ENCODE measurements at regions not wholly inside any gene's neighbourhood (a gene's known extent, or its start where the extent isn't known, plus 50 kb on each side); places are given as distances from the start of the nearest gene placed in this dataset.
"Not testable (repeated sequence)": the region's sequence is repeated elsewhere in the genome, so short reads cannot be mapped to it uniquely, and the experiment has no call there.

DNA sequence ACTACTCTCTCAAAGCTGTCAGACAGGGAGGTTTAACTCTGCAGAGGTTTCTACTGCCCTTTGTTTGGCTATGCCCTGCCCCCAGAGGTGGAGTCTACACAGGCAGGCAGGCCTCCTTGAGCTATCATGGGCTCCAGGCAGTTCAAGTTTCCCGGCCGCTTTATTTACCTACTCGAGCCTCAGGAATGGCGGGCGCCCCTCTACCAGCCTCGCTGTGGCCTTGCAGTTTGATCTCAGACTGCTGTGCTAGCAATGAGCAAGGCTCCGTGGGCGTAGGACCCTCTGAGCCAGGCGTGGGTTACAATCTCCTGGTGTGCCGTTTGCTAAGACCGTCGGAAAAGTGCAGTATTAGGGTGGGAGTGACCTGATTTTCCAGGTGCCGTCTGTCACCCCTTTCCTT lies 124.3 kb downstream of the PTCHD1 start:
- DNase-seq (ENCODE audit: low read depth in 3 of 3, low spot score in 2 of 3) = not testable (repeated sequence)

DNA sequence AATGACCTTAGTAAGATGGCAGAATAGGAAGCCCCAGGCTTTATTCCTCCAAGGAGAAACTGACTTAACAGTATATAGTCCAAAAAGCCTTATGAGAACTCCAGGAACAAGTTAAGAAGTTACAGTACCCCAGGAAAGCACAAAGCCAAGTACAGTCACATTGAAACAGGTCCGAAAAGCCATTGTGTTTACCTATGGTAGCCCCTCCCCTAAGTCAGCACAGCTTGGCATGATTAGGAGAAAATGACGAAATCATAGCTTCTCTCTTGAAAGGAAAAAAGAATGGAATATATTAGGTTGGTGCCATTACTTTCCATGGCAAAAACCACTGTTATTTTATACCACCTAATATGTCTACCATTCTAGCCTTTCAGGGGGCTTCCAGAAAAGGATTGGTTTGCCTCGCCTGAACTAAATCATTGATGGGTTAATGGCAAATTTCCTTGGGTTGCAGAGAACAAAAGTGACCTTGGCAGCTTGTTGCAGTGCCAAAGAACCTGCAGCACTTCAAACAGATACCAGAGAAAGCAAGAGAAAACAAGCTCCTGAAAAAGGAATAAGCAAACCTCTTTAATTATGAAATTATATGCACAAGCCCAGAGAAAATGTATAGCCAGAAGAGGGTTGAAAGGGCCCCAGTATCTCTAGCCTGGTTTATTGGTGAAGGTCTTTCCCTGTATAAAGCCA lies 130.6 kb downstream of the PTCHD1 start:
- DNase-seq (ENCODE audit: low read depth in 3 of 3, low spot score in 2 of 3) = no peak

DNA sequence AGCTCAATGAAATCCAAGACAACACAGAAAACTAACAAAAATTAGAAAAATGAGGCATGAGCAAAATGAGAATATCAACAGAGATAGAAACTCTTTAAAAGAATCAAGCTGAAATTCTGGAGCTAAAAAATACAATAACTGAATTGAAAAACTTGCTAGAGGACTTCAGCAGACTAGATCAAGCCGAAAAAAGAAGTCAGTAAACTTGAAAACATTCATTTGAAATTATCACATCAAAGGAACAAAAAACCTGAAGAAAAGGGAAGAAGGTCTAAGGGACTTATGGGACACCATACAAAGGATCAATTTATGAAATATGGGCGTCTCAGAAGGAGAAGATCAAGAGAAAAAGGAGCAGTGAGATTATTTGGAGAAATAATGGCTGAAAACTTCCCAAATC lies 131.3 kb downstream of the PTCHD1 start:
- DNase-seq (ENCODE audit: low read depth in 3 of 3, low spot score in 2 of 3) = no peak

DNA sequence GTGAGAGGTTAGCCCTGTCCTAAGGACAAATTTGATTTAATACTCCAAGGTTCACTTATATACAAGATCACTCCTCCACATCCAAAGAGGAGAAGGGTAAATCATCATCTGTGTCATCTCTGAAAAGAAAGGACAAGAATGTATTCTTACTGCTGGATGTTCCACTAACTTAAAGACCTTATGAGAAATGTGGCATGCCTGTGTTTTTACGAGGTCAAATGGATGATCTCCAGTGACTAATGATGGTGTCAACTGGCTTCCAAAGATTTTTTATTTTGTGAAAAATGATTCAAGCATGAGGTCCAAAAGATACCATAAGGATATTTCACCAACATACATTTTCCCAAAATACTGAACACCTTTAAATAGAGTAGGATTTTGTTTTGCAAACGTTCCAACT lies 143.4 kb downstream of the PTCHD1 start:
- no peak for DNase-seq (ENCODE audit: low read depth in 3 of 3, low spot score in 2 of 3)

DNA sequence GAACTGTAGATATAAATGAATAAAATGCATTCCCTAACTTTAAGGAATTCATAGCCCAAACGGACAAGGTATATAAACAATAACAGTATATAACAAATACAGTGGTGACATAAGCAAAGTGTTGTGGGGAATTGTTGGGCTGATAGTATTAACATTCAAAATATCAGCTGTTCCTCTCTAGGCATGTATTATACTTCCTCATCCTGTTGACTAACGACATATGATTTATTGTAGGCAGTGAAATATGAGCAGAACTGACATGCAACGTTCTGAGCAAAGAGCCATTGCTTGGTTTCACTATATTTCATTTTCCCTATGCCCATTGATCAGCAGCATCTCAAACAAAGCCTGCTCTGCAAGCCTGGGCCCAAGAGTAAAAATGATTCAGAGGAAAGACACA lies 143.9 kb downstream of the PTCHD1 start:
- no peak for DNase-seq (ENCODE audit: low read depth in 3 of 3, low spot score in 2 of 3)

DNA sequence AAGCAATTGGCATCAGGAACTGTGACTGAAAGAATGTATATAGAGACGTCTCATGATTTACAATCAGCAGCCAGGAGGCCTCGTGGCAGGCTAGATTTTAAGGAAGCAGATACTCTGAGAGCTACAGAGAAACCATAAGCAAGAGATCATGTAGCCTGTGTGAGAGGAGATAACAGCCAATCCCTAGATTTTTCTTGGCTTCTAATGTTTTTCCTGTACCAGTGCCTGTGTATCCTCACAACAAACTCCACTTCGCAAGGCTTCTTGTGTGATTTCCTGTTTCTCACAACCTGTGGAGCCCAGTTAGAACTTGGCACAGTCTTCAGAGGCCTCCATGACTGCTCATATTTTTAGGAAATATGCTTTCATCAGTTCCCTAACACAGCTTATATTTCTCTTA lies 147.9 kb downstream of the PTCHD1 start:
- no peak for DNase-seq (ENCODE audit: low read depth in 3 of 3, low spot score in 2 of 3)

DNA sequence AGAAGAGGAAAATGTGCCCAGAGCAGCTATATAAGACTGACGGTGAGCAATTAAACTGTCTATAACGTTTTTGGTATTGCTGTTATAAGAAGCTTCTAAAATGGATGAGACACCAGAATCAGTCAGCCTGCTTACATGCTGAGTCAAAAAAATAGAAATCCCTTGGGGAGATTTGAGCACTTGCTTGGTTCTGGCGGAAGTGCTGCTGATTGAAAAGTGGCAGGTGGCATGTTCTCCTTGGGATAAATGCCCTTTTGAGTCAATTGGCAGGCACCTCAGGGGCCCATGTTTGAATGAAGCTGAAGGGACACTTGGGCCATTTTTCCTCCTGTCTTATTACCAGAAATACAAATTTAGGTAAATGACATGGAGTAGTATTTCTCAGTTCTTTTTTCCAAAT lies 148.7 kb downstream of the PTCHD1 start:
- DNase-seq (ENCODE audit: low read depth in 3 of 3, low spot score in 2 of 3) = no peak

DNA sequence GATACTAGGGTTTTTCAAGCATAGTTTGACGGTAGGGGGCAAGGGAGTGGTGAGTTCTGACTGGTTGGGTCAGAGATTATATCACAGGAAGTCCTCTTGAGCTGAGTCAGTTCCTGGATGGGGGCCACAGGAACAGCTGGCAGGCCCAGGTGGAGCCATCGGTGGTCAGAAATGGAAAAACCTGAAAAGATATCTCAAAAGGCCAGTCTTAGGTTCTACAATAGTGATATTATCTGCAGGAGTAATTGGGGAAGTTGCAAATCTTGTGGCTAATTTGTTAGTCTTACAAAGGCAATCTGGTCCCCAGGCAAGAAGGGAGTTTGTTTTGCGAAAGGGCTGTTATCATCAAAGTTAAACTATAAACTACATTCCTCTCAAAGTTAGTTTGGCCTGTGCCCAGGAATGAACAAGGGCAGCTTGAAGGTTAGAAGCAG lies 159.3 kb downstream of the PTCHD1 start:
- no peak for DNase-seq (ENCODE audit: low read depth in 3 of 3, low spot score in 2 of 3)

DNA sequence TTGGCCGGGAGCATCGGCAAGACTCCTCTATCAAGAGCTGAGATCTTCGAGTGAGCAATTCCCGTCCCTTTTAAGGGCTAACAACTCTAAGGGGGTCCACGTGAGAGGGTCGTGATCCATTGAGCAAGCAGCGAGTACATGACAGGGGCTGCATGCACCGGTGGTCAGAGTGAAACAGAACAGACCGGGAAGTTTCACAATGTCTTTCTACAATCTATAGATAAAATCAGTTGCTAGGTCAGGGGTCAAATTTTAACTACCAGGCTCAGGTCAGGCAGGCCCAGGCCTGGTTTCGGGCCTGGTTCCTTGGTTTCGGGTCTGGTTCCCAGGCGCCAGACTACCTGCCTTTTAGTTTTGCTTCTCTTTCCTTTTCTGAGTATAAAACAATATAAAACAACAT lies 160.1 kb downstream of the PTCHD1 start:
- no peak for DNase-seq (ENCODE audit: low read depth in 3 of 3, low spot score in 2 of 3)

DNA sequence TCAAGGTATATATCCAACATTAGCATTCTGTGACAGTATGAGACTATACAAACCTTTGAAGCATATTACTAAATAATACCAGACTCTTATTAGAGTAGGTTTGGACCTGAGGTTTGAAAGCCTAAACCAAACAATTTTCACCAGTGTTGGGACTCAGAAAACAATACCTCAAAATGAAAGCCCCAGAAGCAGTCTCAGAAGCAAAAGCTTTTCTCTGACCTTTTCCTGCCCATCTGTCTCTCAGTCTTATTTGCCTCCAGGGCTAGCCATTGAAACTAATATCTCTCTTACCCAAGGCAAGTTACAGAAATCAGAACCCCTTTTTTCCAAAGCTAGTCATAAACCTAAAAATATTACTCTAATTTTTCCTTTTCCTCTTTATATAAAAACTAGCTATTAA lies 163.3 kb downstream of the PTCHD1 start:
- no peak for DNase-seq (ENCODE audit: low read depth in 3 of 3, low spot score in 2 of 3)

DNA sequence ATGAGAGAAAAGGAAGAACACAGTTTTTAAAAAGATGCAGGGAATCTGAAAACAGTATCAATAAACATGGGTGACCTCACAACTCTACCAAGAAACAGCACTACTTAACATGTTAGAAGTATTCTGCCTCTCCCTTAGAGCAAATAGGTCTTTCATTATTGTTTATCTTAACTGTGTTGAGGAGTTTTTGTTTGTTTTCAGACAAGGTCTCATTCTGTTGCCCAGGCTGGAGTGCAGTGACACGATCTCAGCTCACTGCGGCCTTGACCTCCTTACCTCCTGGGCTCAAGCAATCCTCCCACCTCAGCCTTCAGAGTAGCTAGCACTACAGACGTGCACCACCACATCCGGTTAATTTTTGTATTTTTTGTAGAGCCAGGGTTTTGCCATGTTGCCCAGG lies 165.3 kb upstream of the PRDX4 start:
- no peak for DNase-seq (ENCODE audit: low read depth in 3 of 3, low spot score in 2 of 3)

DNA sequence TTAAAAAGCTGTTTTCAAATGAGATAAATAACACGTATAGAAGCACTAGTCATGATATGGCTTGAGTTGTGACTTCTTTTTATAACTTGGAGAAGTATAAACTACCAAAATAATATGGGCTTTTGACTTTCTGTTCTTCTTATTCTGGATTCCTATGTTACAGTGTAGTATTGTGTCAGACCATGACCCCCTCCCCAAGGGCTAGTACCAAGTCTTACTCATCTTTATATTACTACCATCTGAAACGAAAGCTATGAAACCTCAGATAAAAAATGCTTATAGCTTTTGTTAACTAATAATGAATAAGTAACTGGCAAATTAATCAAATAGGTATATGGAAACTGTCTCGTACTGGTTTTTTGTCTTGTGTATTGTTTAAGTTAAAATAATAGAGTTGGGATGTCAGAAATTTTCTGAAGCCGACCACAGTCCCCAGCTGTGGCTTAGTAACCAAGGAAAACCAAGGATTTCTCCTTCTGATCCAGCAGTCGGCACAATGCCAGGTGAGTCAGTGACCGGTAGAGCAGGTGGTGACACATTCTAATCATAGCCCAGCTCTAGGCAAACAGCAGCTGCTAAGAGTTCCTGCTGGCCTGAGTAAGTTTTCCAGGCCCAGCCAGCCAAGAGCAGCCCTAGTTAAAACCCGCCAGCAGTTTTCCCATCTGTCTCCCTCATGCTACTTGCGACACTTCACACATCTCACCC lies 163.3 kb upstream of the PRDX4 start:
- peak in 1 of 3 donors; percentile 2 for DNase-seq (ENCODE audit: low read depth in 3 of 3, low spot score in 2 of 3)

DNA sequence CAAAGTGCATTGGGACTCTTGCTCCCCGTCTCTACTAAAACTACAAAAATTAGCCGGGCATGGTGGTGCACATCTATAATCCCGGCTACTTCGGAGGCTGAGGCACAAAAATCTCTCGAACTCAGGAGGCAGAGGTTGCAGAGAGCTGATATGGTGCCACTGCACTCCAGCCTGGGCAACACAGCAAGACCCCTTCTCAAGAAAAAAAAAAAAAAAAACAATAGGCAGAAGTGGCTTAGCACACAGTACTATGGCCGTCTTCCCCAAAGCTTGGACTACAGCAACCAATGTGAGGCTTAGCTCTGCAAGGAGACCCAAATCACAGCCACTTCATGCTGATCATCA lies 162.8 kb upstream of the PRDX4 start:
- no peak for DNase-seq (ENCODE audit: low read depth in 3 of 3, low spot score in 2 of 3)

DNA sequence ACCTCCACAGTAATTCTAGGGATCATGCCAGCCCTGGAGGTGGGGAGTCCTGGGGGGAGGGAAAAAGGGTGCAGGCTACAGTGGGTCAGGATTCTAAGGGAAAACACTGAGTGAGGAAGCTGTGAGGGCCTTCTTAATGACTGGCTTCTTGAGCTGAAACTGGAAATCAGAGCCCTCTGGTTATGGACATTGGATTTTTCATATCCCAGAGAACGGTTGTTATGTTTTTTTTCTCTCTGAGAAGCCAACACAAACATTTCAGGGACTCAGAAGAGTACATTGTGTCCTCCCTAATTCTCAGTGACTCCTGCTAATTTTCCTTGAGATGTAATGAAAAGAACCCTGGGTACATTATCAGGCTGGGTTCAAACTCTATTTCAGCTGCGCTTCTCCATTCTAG lies 162.4 kb upstream of the PRDX4 start:
- DNase-seq (ENCODE audit: low read depth in 3 of 3, low spot score in 2 of 3) = no peak

DNA sequence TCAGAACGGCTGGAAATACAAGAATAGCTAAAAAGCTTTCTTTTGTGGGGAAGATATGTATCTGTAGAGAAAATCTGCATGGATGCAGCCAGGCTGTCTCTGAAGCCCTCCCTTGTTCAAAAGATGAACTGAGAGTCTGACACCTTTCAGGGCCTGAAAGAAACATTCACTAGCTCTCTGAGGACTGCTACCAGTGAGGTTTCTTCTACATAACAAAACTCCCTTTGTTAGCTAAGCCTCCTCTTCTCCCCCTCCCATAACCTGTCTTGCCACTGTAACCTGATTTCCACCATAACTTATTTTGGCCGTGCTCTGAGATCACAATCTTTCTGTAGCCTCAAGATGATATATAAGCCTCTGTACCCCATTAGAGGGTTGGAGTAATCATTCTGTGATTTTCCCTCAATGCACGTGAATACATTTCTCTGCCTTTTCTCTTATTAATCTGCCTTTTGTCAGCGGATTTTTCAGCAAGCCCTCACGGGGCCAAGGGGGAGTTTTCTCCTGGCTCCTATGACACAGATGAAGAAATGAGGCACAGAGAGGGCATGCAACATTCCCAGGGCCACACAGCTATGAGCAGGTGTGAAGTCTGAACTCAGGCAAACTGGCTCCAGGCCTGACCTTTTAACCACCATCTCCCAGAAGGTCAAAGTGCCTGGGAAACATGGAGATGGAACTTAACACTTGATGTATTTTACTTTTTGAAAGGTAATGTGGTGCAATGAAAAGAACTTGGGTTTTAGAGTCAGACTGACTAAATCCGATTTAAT lies 161.6 kb upstream of the PRDX4 start:
- DNase-seq (ENCODE audit: low read depth in 3 of 3, low spot score in 2 of 3) = no peak

DNA sequence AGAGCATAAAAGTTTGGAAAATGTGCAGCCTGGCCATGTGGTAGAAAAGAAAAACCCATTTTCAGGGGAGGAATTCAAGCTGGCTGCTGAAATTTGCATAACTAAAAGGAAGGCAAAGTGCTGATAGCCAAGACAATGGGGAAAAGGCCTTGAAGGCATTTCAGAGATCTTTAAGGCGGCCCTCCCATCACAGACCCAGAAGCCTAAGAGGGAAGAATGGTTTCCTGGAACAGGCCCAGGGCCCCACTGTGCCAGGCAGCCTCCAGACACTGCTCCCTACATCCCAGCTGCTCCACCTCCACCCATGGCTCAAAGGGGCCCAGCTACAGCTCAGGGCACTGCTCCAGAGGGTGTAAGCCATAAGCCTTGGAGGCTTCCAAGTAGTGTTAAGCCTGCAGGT lies 158.0 kb upstream of the PRDX4 start:
- DNase-seq (ENCODE audit: low read depth in 3 of 3, low spot score in 2 of 3) = no peak

DNA sequence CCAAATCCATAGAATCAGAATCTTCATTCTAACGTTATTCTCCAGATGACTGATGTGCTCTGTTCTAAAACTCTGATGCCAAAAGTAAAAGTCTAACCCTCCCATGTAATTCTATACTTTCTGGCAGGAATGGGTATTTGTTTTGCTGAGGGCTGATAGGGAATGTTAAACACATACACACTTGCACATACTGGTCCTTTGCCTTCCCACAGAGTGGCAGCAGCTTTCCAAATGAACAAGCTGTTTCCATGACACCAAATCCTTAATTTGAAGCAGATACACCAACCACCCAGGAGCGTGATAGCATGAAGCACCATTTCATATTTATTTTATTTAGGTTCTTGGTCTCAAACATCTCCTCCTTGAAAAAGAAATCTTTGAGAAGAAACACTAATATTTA lies 155.5 kb upstream of the PRDX4 start:
- DNase-seq (ENCODE audit: low read depth in 3 of 3, low spot score in 2 of 3) = no peak

DNA sequence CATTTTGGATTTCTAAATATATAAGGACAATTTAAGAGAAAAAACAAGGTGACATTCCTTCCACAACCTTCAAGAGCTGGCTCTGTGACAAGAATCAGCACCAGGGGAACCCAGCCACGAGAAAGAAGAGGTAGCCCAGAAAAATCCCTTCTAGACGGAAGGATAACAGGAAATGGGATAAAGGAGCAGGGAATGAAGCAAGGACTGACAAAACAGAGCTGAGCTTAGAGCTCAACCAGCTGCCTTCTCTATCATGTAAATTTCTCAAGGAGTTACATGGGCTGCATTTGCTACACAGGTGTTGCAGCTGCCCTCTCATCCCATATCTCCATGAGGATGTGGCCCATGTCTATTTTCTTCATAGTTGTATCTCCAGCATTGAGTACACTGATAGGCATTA lies 154.2 kb upstream of the PRDX4 start:
- no peak for DNase-seq (ENCODE audit: low read depth in 3 of 3, low spot score in 2 of 3)

DNA sequence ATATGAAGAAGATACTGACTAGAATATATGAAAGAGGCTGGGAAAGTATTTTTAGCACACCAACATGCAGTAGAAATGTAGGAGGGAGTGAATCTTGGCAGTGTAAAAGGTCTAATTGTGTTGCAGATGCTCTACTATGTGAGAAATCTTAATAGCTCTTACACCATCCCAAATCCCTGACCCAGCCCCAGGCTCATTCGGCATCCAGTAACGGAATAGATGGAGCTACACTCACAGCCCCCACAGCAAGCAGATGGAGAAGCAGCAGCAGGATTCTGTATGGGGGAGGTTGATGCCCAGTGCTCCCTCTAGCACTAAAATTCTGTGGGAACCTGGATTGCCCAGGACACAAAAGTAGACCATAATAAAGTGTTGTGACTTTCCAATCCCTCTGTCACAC lies 153.2 kb upstream of the PRDX4 start:
- no peak for DNase-seq (ENCODE audit: low read depth in 3 of 3, low spot score in 2 of 3)

DNA sequence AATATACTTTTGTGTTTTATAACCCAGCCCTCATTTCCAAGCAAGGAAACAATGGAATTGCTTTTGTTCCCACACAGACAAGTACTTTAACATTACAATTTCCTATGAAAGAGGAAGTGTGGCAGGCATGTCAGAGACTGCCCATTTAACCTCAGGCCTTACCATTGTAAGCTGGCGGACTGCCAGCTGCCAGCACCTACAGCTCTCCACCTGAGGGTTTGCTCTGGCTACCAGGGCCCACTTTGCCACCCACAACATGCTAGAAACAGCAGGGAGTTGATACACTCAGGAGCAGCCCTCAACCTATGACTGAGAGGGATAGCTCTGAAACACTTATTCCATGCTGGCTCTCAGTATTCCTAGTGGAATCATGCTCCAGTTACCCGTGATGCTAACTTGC lies 152.3 kb upstream of the PRDX4 start:
- no peak for DNase-seq (ENCODE audit: low read depth in 3 of 3, low spot score in 2 of 3)

DNA sequence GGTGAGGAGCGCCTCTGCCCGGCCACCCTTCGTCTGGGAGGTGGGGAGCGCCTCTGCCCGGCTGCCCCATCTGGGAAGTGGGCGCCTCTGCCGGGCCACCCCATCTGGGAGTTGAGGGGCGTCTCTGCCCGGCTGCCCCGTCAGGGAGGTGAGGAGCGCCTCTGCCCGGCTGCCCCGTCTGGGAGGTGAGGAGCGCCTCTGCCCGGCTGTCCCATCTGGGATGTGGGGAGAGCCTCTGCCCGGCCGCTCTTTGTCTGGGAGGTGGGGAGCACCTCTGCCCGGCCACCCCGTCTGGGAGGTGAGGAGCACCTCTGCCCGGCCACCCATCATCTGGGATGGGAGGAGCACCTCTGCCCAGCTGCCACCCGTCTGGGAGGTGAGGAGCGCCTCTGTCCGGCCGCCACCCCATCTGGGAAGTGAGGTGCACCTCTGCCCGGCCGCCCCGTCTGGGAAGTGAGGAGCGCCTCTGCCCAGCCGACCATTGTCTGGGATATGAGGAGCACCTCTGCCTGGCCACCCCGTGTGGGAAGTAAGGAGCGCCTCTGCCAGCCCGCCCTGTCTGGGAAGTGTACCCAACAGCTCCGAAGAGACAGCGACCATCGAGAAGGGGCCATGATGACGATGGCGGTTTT lies 144.2 kb upstream of the PRDX4 start:
- DNase-seq (ENCODE audit: low read depth in 3 of 3, low spot score in 2 of 3) = not testable (repeated sequence)

DNA sequence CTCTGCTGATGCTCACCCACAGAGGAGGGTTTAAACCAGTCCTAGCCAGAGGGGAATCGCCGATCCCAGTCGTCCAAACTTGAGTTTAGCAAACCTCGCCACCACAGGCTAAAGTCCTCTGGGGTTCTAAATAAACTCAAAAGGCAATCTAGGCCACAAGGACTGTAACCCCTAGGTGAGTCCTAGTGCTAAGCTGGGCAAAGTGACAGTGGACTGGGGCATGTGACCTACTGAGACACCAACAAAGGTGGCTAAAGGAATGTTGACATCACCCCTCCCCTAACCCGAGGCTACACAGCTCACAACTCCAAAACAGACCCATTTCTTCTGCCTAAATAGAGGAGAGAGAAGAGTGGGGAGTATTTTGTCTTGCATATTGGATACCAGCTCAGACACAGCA lies 142.8 kb upstream of the PRDX4 start:
- no peak for DNase-seq (ENCODE audit: low read depth in 3 of 3, low spot score in 2 of 3)
